ENCODE measurements at regions not wholly inside any gene's neighbourhood (a gene's known extent, or its start where the extent isn't known, plus 50 kb on each side); places are given as distances from the start of the nearest gene placed in this dataset.

- no peak for TF ChIP-seq ZNF274 (IDR thresholded peaks at IDR 0.05; ENCODE audit: low read length)
- TF ChIP-seq ZNF274 (tag by site-specific recombination; IDR thresholded peaks at IDR 0.05; ENCODE audit: borderline replicate concordance): no peak
- TF ChIP-seq ZNF23 (tag by site-specific recombination; IDR thresholded peaks at IDR 0.05; ENCODE audit: borderline replicate concordance): no peak
- no peak for TF ChIP-seq OSR2 (tag by site-specific recombination; IDR thresholded peaks at IDR 0.05)
- no peak for TF ChIP-seq ZNF791 (tag by site-specific recombination; IDR thresholded peaks at IDR 0.05)
- no peak for TF ChIP-seq IKZF3 (tag by site-specific recombination; IDR thresholded peaks at IDR 0.05)
- no peak for TF ChIP-seq ZSCAN23 (tag by site-specific recombination; IDR thresholded peaks at IDR 0.05)
- no peak for TF ChIP-seq ZNF324 (tag by site-specific recombination; IDR thresholded peaks at IDR 0.05)
- TF ChIP-seq ZNF157 (tag by site-specific recombination; IDR thresholded peaks at IDR 0.05): no peak
These were observed 186.9 kb downstream of the GIPC2 start (continued) for GRCh38 chr1:78232630-78233029.

DNA sequence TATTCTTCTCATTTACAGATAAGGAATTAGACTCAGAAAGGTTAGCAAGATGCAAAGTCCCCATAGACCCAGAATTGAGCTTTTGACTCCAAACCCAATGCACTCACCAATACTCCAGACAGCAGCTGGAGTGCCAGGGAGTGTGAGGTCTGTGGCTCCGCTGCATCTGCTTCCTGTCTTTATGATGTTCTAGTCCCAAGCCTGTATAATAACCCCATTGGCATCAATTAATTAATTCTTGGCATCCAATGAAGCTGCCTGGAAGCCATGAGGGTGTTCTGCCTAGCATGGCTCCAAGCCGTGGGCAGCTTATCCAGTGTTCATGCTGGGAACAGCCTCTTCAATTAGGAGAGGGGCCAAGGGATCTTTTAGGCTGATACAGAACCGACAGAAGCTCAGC, 188.7 kb downstream of the GIPC2 start:
- H3K9me3 ChIP-seq (ENCODE audit: control insufficient read depth, insufficient read depth, low read depth, low read length): no peaks in the 10 kb centered on the region
- no peaks in the 10 kb centered on the region for H3K4me1 ChIP-seq (ENCODE audit: control insufficient read depth, insufficient read depth, low read length)
- H3K4me3 ChIP-seq (ENCODE audit: low read depth, low read length): no peak overlapping the region
- no peak overlapping the region for H3K27ac ChIP-seq (ENCODE audit: extremely low read depth, low read depth, low read length)
- TF ChIP-seq ZEB2 (tag by site-specific recombination; IDR thresholded peaks at IDR 0.05) (no peak), ZNF18 (tag by site-specific recombination; IDR thresholded peaks at IDR 0.05) (no peak), ZNF623 (tag by site-specific recombination; IDR thresholded peaks at IDR 0.05) (no peak), ZFP41 (tag by site-specific recombination; IDR thresholded peaks at IDR 0.05; ENCODE audit: borderline replicate concordance) (no peak)
- TF ChIP-seq, protein P1, sequence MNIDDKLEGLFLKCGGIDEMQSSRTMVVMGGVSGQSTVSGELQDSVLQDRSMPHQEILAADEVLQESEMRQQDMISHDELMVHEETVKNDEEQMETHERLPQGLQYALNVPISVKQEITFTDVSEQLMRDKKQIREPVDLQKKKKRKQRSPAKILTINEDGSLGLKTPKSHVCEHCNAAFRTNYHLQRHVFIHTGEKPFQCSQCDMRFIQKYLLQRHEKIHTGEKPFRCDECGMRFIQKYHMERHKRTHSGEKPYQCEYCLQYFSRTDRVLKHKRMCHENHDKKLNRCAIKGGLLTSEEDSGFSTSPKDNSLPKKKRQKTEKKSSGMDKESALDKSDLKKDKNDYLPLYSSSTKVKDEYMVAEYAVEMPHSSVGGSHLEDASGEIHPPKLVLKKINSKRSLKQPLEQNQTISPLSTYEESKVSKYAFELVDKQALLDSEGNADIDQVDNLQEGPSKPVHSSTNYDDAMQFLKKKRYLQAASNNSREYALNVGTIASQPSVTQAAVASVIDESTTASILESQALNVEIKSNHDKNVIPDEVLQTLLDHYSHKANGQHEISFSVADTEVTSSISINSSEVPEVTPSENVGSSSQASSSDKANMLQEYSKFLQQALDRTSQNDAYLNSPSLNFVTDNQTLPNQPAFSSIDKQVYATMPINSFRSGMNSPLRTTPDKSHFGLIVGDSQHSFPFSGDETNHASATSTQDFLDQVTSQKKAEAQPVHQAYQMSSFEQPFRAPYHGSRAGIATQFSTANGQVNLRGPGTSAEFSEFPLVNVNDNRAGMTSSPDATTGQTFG (tag by site-specific recombination; IDR thresholded peaks at IDR 0.05; ENCODE audit: borderline replicate concordance): no peak
- H3K36me3 ChIP-seq (ENCODE audit: control insufficient read depth in 2 of 2, insufficient read depth in 1 of 2, low read length in 2 of 2): no peaks in the 10 kb centered on the region
- ChIA-PET POLR2A (no interaction called here), CTCF (interaction anchor here (0.5 to 0.7 kb wide), 2 partner anchors 22 to 86 kb away, joined by 3 to 4 read pairs; no protein-coding TSS in a partner anchor)

DNA sequence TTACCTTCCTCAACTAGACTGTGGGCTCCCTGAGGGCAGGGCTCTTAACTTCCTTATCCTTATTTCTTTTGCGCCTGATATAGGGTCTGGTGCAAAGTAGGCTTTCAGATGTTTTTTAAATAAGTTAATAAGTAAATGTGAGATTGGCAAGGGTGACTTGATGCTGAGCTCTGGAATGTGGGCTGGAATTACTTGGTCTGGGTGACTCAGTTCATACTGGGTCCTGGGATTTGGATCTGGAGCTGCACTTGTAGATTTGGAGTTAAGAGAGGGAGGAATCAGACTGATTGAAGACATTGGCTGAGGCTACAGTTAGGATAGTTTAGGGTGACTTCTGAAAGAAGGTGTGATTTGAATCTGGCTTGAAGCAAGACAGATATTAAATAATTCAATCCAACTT, 190.9 kb downstream of the GIPC2 start:
- no peaks in the 10 kb centered on the region for H3K4me1 ChIP-seq (ENCODE audit: control insufficient read depth, insufficient read depth, low read length)
- ChIA-PET CTCF (no interaction called here), POLR2A (no interaction called here)
- no peaks in the 10 kb centered on the region for H3K9me3 ChIP-seq (ENCODE audit: control insufficient read depth, insufficient read depth, low read depth, low read length)
- no peak overlapping the region for H3K27ac ChIP-seq (ENCODE audit: extremely low read depth, low read depth, low read length)
- H3K4me3 ChIP-seq (ENCODE audit: low read depth, low read length): no peak overlapping the region
- H3K36me3 ChIP-seq (ENCODE audit: control insufficient read depth in 2 of 2, insufficient read depth in 1 of 2, low read length in 2 of 2): no peaks in the 10 kb centered on the region
- TF ChIP-seq ZNF133 (tag by site-specific recombination; IDR thresholded peaks at IDR 0.05) (no peak), ZNF623 (tag by site-specific recombination; IDR thresholded peaks at IDR 0.05) (no peak), MYNN (tag by site-specific recombination; IDR thresholded peaks at IDR 0.05; ENCODE audit: borderline replicate concordance) (no peak), GLI2 (tag by site-specific recombination; IDR thresholded peaks at IDR 0.05; ENCODE audit: borderline replicate concordance, low read depth) (no peak), ZEB2 (tag by site-specific recombination; IDR thresholded peaks at IDR 0.05) (no peak), ZNF19 (tag by site-specific recombination; IDR thresholded peaks at IDR 0.05; ENCODE audit: low read depth) (no peak), WT1 (tag by site-specific recombination; IDR thresholded peaks at IDR 0.05) (no peak), ZNF223 (tag by site-specific recombination; IDR thresholded peaks at IDR 0.05) (no peak), ZNF184 (tag by site-specific recombination; IDR thresholded peaks at IDR 0.05) (no peak), SP3 (tag by site-specific recombination; IDR thresholded peaks at IDR 0.05) (no peak), SETDB1 (IDR thresholded peaks at IDR 0.05; ENCODE audit: insufficient read length, low read length) (no peak), ZBTB48 (tag by site-specific recombination; IDR thresholded peaks at IDR 0.05) (no peak), ZBTB21 (tag by site-specific recombination; IDR thresholded peaks at IDR 0.05) (no peak), ZNF121 (tag by site-specific recombination; IDR thresholded peaks at IDR 0.05) (no peak)
- TF ChIP-seq, protein P2, sequence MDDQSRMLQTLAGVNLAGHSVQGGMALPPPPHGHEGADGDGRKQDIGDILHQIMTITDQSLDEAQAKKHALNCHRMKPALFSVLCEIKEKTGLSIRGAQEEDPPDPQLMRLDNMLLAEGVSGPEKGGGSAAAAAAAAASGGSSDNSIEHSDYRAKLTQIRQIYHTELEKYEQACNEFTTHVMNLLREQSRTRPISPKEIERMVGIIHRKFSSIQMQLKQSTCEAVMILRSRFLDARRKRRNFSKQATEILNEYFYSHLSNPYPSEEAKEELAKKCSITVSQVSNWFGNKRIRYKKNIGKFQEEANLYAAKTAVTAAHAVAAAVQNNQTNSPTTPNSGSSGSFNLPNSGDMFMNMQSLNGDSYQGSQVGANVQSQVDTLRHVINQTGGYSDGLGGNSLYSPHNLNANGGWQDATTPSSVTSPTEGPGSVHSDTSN (CRISPR knock-in tag; IDR thresholded peaks at IDR 0.05): no peak

Data from HEK293 (cell line).